ENCODE measurements at regions not wholly inside any gene's neighbourhood (a gene's known extent, or its start where the extent isn't known, plus 50 kb on each side); places are given as distances from the start of the nearest gene placed in this dataset.

DNA sequence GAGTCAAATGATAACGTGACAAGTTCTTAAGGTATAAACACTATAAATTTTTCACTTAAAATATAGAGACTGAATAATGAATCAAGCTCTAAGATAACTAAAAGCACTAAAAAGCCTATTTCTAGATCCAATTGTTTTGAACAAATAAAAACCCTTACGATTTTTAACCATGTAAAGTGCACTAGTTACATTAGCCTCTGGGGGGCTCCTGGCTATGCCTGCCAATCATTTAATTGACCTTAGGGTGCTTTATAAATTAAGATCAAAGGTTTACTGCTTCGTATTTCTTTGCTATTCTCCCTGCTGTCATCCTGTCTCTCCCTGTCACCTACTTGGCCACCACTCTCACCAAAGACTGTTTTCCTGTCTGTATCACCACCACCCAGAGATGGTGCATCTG lies 133.4 kb downstream of the ESM1 start:
- no peak for TF ChIP-seq POLR2A (IDR thresholded peaks at IDR 0.05)
- TF ChIP-seq, protein P1, sequence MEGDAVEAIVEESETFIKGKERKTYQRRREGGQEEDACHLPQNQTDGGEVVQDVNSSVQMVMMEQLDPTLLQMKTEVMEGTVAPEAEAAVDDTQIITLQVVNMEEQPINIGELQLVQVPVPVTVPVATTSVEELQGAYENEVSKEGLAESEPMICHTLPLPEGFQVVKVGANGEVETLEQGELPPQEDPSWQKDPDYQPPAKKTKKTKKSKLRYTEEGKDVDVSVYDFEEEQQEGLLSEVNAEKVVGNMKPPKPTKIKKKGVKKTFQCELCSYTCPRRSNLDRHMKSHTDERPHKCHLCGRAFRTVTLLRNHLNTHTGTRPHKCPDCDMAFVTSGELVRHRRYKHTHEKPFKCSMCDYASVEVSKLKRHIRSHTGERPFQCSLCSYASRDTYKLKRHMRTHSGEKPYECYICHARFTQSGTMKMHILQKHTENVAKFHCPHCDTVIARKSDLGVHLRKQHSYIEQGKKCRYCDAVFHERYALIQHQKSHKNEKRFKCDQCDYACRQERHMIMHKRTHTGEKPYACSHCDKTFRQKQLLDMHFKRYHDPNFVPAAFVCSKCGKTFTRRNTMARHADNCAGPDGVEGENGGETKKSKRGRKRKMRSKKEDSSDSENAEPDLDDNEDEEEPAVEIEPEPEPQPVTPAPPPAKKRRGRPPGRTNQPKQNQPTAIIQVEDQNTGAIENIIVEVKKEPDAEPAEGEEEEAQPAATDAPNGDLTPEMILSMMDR (IDR thresholded peaks at IDR 0.05): no peak

Data from right lobe of liver (tissue), 4 donors.